Keratinocyte (primary cell): ENCODE measurements at regions not wholly inside any gene's neighbourhood (a gene's known extent, or its start where the extent isn't known, plus 50 kb on each side); places are given as distances from the start of the nearest gene placed in this dataset.

Experiments
- DNase-seq: peaks from one replicate; pipeline ENCODE4 v3.0.0-alpha.2; 2011; ENCODE audit warnings: low read depth, missing footprints, low spot score
- FAIRE-seq: peaks from 2 replicates; lab custom pipeline; 2011; peaks lifted over from hg19 to GRCh38; lab: Jason Lieb, UNC
- H2AFZ ChIP-seq: 2 replicates; pipeline ENCODE4 v1.6.0; 2012; ENCODE audit warnings: low read length, control low read depth, inconsistent platforms; ENCODE audit not compliant: control insufficient read depth
- H3K27ac ChIP-seq: 2 replicates; pipeline ENCODE4 v1.5.1; 2011; ENCODE audit warnings: low read length; ENCODE audit not compliant: control insufficient read depth, insufficient read depth
- H3K27me3 ChIP-seq: 3 replicates; pipeline ENCODE4 v1.6.0; 2011; ENCODE audit warnings: low read length; ENCODE audit not compliant: control insufficient read depth, insufficient read depth; ENCODE audit errors: extremely low read depth
- H3K36me3 ChIP-seq, 2 experiments: 2 replicates in 1 of 2; 3 replicates in 1 of 2; pipeline ENCODE4 v1.5.1; 2011; ENCODE audit warnings: low read length in 2 of 2, mild to moderate bottlenecking in 1 of 2; ENCODE audit not compliant: control insufficient read depth in 2 of 2, insufficient read depth in 2 of 2; ENCODE audit errors: extremely low read depth in 1 of 2
- H3K4me1 ChIP-seq: 3 replicates; pipeline ENCODE4 v1.5.1; 2011; ENCODE audit warnings: low read length; ENCODE audit not compliant: control insufficient read depth, insufficient read depth; ENCODE audit errors: extremely low read depth
- H3K4me2 ChIP-seq: 3 replicates; pipeline ENCODE4 v1.6.0; 2011; ENCODE audit warnings: low read depth, low read length; ENCODE audit not compliant: control insufficient read depth, insufficient read depth; ENCODE audit errors: extremely low read depth
- H3K4me3 ChIP-seq, 3 experiments: fragments of 200-600 bp in 1 of 3; sonication (generic) in 1 of 3; 2 replicates in 2 of 3; 3 replicates in 1 of 3; pipeline ENCODE4 v1.5.1; 2011 to 2016; ENCODE audit warnings: low read length in 3 of 3, mild to moderate bottlenecking in 3 of 3, control low read depth in 2 of 3, inconsistent platforms in 1 of 3, low read depth in 1 of 3, mixed read lengths in 1 of 3, mixed run types in 1 of 3, moderate library complexity in 1 of 3; ENCODE audit not compliant: control insufficient read depth in 2 of 3, insufficient read depth in 2 of 3; ENCODE audit errors: extremely low read depth in 1 of 3
- H3K79me2 ChIP-seq: 2 replicates; pipeline ENCODE4 v1.6.0; 2012; ENCODE audit warnings: low read length; ENCODE audit not compliant: control insufficient read depth, insufficient read depth
- H3K9ac ChIP-seq: 3 replicates; pipeline ENCODE4 v1.6.0; 2011; ENCODE audit warnings: low read length; ENCODE audit not compliant: control insufficient read depth, insufficient read depth; ENCODE audit errors: extremely low read depth
- H3K9me1 ChIP-seq: 3 replicates; pipeline ENCODE4 v1.6.0; 2011; ENCODE audit warnings: low read length; ENCODE audit not compliant: control insufficient read depth, insufficient read depth; ENCODE audit errors: extremely low read depth
- H3K9me3 ChIP-seq: 2 replicates; pipeline ENCODE4 v1.5.1; 2012; ENCODE audit warnings: low read depth, low read length; ENCODE audit not compliant: control insufficient read depth
- H4K20me1 ChIP-seq: 3 replicates; pipeline ENCODE4 v1.6.0; 2011; ENCODE audit warnings: low read length; ENCODE audit not compliant: control insufficient read depth, insufficient read depth; ENCODE audit errors: extremely low read depth
- CTCF ChIP-seq, 3 experiments: IDR thresholded peaks in 1 of 3; conservative IDR thresholded peaks in 1 of 3; optimal IDR thresholded peaks in 1 of 3; 2 replicates in 2 of 3; 3 replicates in 1 of 3; pipeline versions ENCODE3 to v1.5.1; 2011; ENCODE audit warnings: low read length in 3 of 3, mild to moderate bottlenecking in 3 of 3, moderate library complexity in 2 of 3, control low read depth in 1 of 3, inconsistent platforms in 1 of 3; ENCODE audit not compliant: insufficient read depth in 2 of 3; ENCODE audit errors: extremely low read depth in 1 of 3
- EZH2 ChIP-seq: IDR thresholded peaks from one replicate; pipeline ENCODE4 v1.6.1; 2012; ENCODE audit warnings: inconsistent platforms, mild to moderate bottlenecking, low read length, moderate library complexity
- dilution Hi-C: fragments of 300-500 bp; cut with MboI; formaldehyde crosslinking; loops from one replicate; pipeline ENCODE4 v1.7.0; 2020; ENCODE audit warnings: low sequenced_read_pairs; ENCODE audit not compliant: extremely low pct_ligation_motif_present

- H3K79me2 ChIP-seq, result no peaks in the 10 kb centered on the region
- no peak for FAIRE-seq
- H3K27ac ChIP-seq, result no peak overlapping the region
- H3K36me3 ChIP-seq, result no peaks in the 10 kb centered on the region
- H3K4me3 ChIP-seq, result no peak overlapping the region
- H3K9me1 ChIP-seq, result no peaks in the 10 kb centered on the region
- dilution Hi-C loops, result no loop called here
- H3K4me1 ChIP-seq, result peaks cover 2% of the 10 kb centered on the region
- no peak overlapping the region for H3K4me2 ChIP-seq
- TF ChIP-seq EZH2 (no peak), CTCF (optimal IDR thresholded peaks at IDR 0.05 in 1 of 3, IDR thresholded peaks at IDR 0.05 in 1 of 3, conservative IDR thresholded peaks at IDR 0.05 in 1 of 3; ENCODE audit: extremely low read depth in 1 of 3, insufficient read depth in 2 of 3, low read length in 3 of 3) (no peak)
- no peak overlapping the region for H2AFZ ChIP-seq
- H3K9ac ChIP-seq, result no peak overlapping the region
- no peak for DNase-seq
- H3K9me3 ChIP-seq, result no peaks in the 10 kb centered on the region
- H4K20me1 ChIP-seq, result no peaks in the 10 kb centered on the region
- H3K27me3 ChIP-seq, result no peaks in the 10 kb centered on the region
Measured at GRCh38 chr12:77687321-77687720, 143.4 kb upstream of the NAV3 start.

- no peak for TF ChIP-seq EZH2
- no peak for TF ChIP-seq CTCF (optimal IDR thresholded peaks at IDR 0.05 in 1 of 3, IDR thresholded peaks at IDR 0.05 in 1 of 3, conservative IDR thresholded peaks at IDR 0.05 in 1 of 3; ENCODE audit: extremely low read depth in 1 of 3, insufficient read depth in 2 of 3, low read length in 3 of 3)
- no peaks in the 10 kb centered on the region for H3K9me3 ChIP-seq
- no peaks in the 10 kb centered on the region for H3K9me1 ChIP-seq
- H3K4me2 ChIP-seq, result no peak overlapping the region
- no peak overlapping the region for H3K9ac ChIP-seq
- no peak overlapping the region for H3K27ac ChIP-seq
- H3K27me3 ChIP-seq, result no peaks in the 10 kb centered on the region
- H4K20me1 ChIP-seq, result no peaks in the 10 kb centered on the region
- no peak overlapping the region for H2AFZ ChIP-seq
- no peak for FAIRE-seq
- DNase-seq, result no peak
- dilution Hi-C loops, result no loop called here
- H3K4me1 ChIP-seq, result peaks cover 2% of the 10 kb centered on the region
- H3K4me3 ChIP-seq, result no peak overlapping the region
- no peaks in the 10 kb centered on the region for H3K36me3 ChIP-seq
- no peaks in the 10 kb centered on the region for H3K79me2 ChIP-seq
Measured at GRCh38 chr12:77686760-77687159, 143.9 kb upstream of the NAV3 start.
